Neural cell (in vitro differentiated cells): ENCODE measurements at regions not wholly inside any gene's neighbourhood (a gene's known extent, or its start where the extent isn't known, plus 50 kb on each side); places are given as distances from the start of the nearest gene placed in this dataset.

ENCODE experiments used
- H2AFZ ChIP-seq: fragments of 200-600, 300-800 bp; sonication (generic), shearing (Covaris generic); 2 replicates; pipeline ENCODE4 v1.6.0; 2014; ENCODE audit warnings: low read depth, mild to moderate bottlenecking, antibody characterized with exemption, low read length, moderate library complexity
- H3F3A ChIP-seq: fragments of 200-600 bp; shearing (Covaris generic); 2 replicates; pipeline ENCODE4 v1.6.1; 2016; ENCODE audit warnings: mild to moderate bottlenecking, moderate library complexity, mixed read lengths, antibody characterized with exemption, low read length; ENCODE audit not compliant: insufficient read depth, poor library complexity, severe bottlenecking
- H3K27ac ChIP-seq: fragments of 200-600, 300-800 bp; sonication (generic), shearing (Covaris generic); 2 replicates; pipeline ENCODE4 v1.5.1; 2014; ENCODE audit warnings: mild to moderate bottlenecking, low read length, moderate library complexity
- H3K27me3 ChIP-seq: fragments of 300-800, 200-600 bp; sonication (generic), shearing (Covaris generic); 2 replicates; pipeline ENCODE4 v1.6.0; 2014; ENCODE audit warnings: mild to moderate bottlenecking, low read depth, low read length, moderate library complexity; ENCODE audit not compliant: insufficient read depth
- H3K36me3 ChIP-seq: fragments of 300-800, 200-600 bp; sonication (generic), shearing (Covaris generic); 2 replicates; pipeline ENCODE4 v1.5.1; 2014; ENCODE audit warnings: mild to moderate bottlenecking, antibody characterized with exemption, low read length, moderate library complexity; ENCODE audit not compliant: insufficient read depth
- H3K4me2 ChIP-seq: fragments of 300-800, 200-600 bp; sonication (generic), shearing (Covaris generic); 2 replicates; pipeline ENCODE4 v1.6.0; 2014; ENCODE audit warnings: mild to moderate bottlenecking, low read length
- H3K4me3 ChIP-seq: fragments of 300-800, 200-600 bp; sonication (generic), shearing (Covaris generic); 2 replicates; pipeline ENCODE4 v1.5.1; 2014; ENCODE audit warnings: mild to moderate bottlenecking, low read length, moderate library complexity
- H3K79me2 ChIP-seq: fragments of 200-600 bp; shearing (Covaris generic); replicated peaks from 2 replicates; pipeline ENCODE4 v1.6.0; 2014; ENCODE audit warnings: mild to moderate bottlenecking, low read length, moderate library complexity; ENCODE audit not compliant: insufficient read depth
- H3K9ac ChIP-seq: fragments of 300-800, 200-600 bp; sonication (generic), shearing (Covaris generic); 2 replicates; pipeline ENCODE4 v1.6.1; 2016; ENCODE audit warnings: mild to moderate bottlenecking, low read length, mixed read lengths
- H3K9me2 ChIP-seq: fragments of 200-600 bp; shearing (Covaris generic); 2 replicates; pipeline ENCODE4 v1.6.1; 2016; ENCODE audit warnings: mild to moderate bottlenecking, low read length, mixed read lengths; ENCODE audit not compliant: insufficient read depth
- H3K9me3 ChIP-seq: fragments of 200-600, 300-800 bp; sonication (generic), shearing (Covaris generic); 2 replicates; pipeline ENCODE4 v1.6.1; 2016; ENCODE audit warnings: mild to moderate bottlenecking, mixed run types, low read length, moderate library complexity, mixed read lengths
- H4K20me1 ChIP-seq: fragments of 200-600 bp; shearing (Covaris generic); 2 replicates; pipeline ENCODE4 v1.6.1; 2016; ENCODE audit warnings: mild to moderate bottlenecking, mixed run types; ENCODE audit not compliant: insufficient read depth
- EP300 ChIP-seq: fragments of 450-650 bp; conservative IDR thresholded peaks from 2 replicates; pipeline ENCODE4 v1.6.1; 2014; ENCODE audit warnings: antibody characterized with exemption, mild to moderate bottlenecking, moderate library complexity; ENCODE audit not compliant: poor library complexity, severe bottlenecking
- EZH2 ChIP-seq: fragments of 200-600, 300-800 bp; shearing (Covaris generic), sonication (generic); IDR thresholded peaks from 2 replicates; pipeline ENCODE4 v1.6.1; 2014; ENCODE audit warnings: antibody characterized with exemption, low read length, borderline replicate concordance, mild to moderate bottlenecking; ENCODE audit not compliant: insufficient read depth, poor library complexity, severe bottlenecking
- MXI1 ChIP-seq: fragments of 450-650 bp; conservative IDR thresholded peaks from 2 replicates; pipeline ENCODE4 v1.6.1; 2014; ENCODE audit warnings: antibody characterized with exemption, mild to moderate bottlenecking; ENCODE audit not compliant: poor library complexity, severe bottlenecking
- POLR2AphosphoS5 ChIP-seq: IDR thresholded peaks from 2 replicates; pipeline ENCODE4 v1.6.1; 2012
- RAD21 ChIP-seq: fragments of 450-650 bp; conservative IDR thresholded peaks from 2 replicates; pipeline ENCODE4 v1.6.1; 2014; ENCODE audit warnings: antibody characterized with exemption, mild to moderate bottlenecking, moderate library complexity
- SMC3 ChIP-seq: fragments of 450-650 bp; conservative IDR thresholded peaks from 2 replicates; pipeline ENCODE4 v1.6.1; 2014; ENCODE audit warnings: antibody characterized with exemption, mild to moderate bottlenecking, moderate library complexity; ENCODE audit not compliant: poor library complexity
- TAF1 ChIP-seq: IDR thresholded peaks from 2 replicates; pipeline ENCODE4 v1.6.1; 2012; ENCODE audit warnings: low read depth
- TF ChIP-seq, protein P1 (sequence below): fragments of 450-650 bp; IDR thresholded peaks from 2 replicates; pipeline ENCODE4 v1.5.1; 2014; ENCODE audit warnings: antibody characterized with exemption, mild to moderate bottlenecking, moderate library complexity; ENCODE audit not compliant: poor library complexity, severe bottlenecking
- TF ChIP-seq, protein P2 (sequence below): IDR thresholded peaks from 2 replicates; pipeline ENCODE4 v1.6.1; 2012; ENCODE audit warnings: borderline replicate concordance

DNA sequence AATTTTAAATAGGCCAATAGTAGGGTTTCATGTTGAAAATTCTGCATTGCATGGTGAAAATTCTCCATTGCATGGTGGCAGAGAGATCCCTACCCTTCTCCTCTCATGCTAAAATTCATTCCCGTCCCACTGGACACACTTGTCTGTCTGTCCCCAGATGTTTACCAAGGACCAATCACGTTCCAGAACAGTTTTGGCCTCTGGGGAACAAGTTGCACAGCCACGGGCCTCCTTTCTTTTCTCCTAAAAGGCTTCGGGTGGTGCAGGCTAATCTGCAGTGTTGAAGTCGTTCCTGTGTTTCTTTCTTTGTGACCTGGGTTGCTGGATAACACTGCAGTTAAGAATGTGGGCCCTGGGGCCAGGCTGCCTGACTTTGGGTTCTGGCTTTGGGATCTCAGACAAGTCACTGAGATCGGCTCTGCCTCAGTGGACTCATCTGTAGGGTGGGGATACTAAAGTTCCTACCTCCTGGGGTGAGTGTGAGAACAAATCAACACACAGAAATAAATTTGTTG lies 113.1 kb upstream of the FAM204A start:
- Histone ChIP-seq H4K20me1 (no peaks in the 10 kb centered on the region), H3K9ac (no peak overlapping the region), H3K27me3 (no peaks in the 10 kb centered on the region), H3K9me2 (no peaks in the 10 kb centered on the region), H3K9me3 (no peaks in the 10 kb centered on the region), H3K36me3 (no peaks in the 10 kb centered on the region), H3K79me2 (no peaks in the 10 kb centered on the region), H3K4me3 (no peak overlapping the region), H2AFZ (no peak overlapping the region), H3K4me2 (no peak overlapping the region), H3F3A (no peaks in the 10 kb centered on the region), H3K27ac (no peak overlapping the region)
- TF ChIP-seq SMC3, result no peak
- TF ChIP-seq, protein P1, sequence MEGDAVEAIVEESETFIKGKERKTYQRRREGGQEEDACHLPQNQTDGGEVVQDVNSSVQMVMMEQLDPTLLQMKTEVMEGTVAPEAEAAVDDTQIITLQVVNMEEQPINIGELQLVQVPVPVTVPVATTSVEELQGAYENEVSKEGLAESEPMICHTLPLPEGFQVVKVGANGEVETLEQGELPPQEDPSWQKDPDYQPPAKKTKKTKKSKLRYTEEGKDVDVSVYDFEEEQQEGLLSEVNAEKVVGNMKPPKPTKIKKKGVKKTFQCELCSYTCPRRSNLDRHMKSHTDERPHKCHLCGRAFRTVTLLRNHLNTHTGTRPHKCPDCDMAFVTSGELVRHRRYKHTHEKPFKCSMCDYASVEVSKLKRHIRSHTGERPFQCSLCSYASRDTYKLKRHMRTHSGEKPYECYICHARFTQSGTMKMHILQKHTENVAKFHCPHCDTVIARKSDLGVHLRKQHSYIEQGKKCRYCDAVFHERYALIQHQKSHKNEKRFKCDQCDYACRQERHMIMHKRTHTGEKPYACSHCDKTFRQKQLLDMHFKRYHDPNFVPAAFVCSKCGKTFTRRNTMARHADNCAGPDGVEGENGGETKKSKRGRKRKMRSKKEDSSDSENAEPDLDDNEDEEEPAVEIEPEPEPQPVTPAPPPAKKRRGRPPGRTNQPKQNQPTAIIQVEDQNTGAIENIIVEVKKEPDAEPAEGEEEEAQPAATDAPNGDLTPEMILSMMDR, result no peak
- TF ChIP-seq TAF1, result no peak

DNA sequence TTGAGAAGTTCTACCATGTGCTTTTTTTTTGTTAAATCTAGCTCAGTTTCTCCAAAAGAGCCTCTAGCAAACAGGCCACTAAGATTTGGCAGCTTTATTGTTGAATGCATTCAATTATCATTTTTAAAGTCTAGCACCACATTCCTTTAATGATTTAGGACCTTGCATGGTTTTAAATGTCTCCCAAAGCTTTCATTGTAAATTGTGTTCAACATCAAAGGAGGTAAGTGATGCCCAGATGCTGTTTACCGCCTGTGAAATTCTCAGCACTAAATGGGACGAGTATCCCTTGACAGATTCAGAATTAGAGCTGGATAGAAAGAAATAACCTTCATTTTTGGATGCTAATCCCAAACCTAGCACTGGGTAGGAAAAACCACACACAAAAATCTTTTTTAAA lies 112.1 kb upstream of the FAM204A start:
- Histone ChIP-seq H3K79me2 (no peaks in the 10 kb centered on the region), H3K9me3 (no peaks in the 10 kb centered on the region), H3K4me3 (no peak overlapping the region), H3K9ac (no peak overlapping the region), H3K27me3 (no peaks in the 10 kb centered on the region), H4K20me1 (no peaks in the 10 kb centered on the region), H3K9me2 (no peaks in the 10 kb centered on the region), H2AFZ (no peak overlapping the region), H3K4me2 (no peak overlapping the region), H3F3A (no peaks in the 10 kb centered on the region), H3K27ac (no peak overlapping the region), H3K36me3 (no peaks in the 10 kb centered on the region)
- TF ChIP-seq EZH2, result no peak
- TF ChIP-seq TAF1, result no peak
- no peak for TF ChIP-seq EP300

DNA sequence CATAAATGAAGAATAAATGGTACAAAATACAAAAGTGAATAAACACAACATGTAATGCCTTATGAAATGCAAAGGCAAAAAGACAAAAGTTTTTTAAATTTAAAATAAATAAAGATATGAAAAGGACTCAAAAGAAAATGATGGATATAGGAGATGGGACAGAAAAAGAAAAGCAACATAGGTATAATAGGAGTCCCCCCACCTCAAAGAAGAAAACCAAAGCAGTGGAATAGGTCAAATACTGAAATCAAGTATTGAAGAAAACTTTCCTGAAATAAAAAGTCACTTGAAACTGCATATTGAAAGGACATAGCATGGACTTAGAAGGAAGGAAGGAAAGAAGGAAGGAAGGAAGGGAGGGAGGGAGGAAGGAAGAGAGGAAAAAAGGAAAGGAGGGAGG lies 110.0 kb upstream of the FAM204A start:
- no peak overlapping the region for H3K9ac ChIP-seq
- H3K9me3 ChIP-seq, result no peaks in the 10 kb centered on the region
- no peaks in the 10 kb centered on the region for H4K20me1 ChIP-seq
- H3K4me3 ChIP-seq, result no peak overlapping the region
- H3K9me2 ChIP-seq, result no peaks in the 10 kb centered on the region
- H3F3A ChIP-seq, result no peaks in the 10 kb centered on the region
- H3K36me3 ChIP-seq, result no peaks in the 10 kb centered on the region
- no peak overlapping the region for H2AFZ ChIP-seq
- H3K4me2 ChIP-seq, result no peak overlapping the region
- TF ChIP-seq POLR2AphosphoS5 (no peak), EP300 (no peak), SMC3 (no peak), MXI1 (no peak), EZH2 (no peak), TAF1 (no peak), RAD21 (no peak)
- TF ChIP-seq, protein P2, sequence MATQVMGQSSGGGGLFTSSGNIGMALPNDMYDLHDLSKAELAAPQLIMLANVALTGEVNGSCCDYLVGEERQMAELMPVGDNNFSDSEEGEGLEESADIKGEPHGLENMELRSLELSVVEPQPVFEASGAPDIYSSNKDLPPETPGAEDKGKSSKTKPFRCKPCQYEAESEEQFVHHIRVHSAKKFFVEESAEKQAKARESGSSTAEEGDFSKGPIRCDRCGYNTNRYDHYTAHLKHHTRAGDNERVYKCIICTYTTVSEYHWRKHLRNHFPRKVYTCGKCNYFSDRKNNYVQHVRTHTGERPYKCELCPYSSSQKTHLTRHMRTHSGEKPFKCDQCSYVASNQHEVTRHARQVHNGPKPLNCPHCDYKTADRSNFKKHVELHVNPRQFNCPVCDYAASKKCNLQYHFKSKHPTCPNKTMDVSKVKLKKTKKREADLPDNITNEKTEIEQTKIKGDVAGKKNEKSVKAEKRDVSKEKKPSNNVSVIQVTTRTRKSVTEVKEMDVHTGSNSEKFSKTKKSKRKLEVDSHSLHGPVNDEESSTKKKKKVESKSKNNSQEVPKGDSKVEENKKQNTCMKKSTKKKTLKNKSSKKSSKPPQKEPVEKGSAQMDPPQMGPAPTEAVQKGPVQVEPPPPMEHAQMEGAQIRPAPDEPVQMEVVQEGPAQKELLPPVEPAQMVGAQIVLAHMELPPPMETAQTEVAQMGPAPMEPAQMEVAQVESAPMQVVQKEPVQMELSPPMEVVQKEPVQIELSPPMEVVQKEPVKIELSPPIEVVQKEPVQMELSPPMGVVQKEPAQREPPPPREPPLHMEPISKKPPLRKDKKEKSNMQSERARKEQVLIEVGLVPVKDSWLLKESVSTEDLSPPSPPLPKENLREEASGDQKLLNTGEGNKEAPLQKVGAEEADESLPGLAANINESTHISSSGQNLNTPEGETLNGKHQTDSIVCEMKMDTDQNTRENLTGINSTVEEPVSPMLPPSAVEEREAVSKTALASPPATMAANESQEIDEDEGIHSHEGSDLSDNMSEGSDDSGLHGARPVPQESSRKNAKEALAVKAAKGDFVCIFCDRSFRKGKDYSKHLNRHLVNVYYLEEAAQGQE, result no peak
- TF ChIP-seq, protein P1, result no peak
- no peaks in the 10 kb centered on the region for H3K79me2 ChIP-seq
- no peaks in the 10 kb centered on the region for H3K27me3 ChIP-seq
- H3K27ac ChIP-seq, result no peak overlapping the region
